DMS53 treated with DMSO at 0.1 percent for 48 hours (cell line): ENCODE measurements at regions not wholly inside any gene's neighbourhood (a gene's known extent, or its start where the extent isn't known, plus 50 kb on each side); places are given as distances from the start of the nearest gene placed in this dataset.
"Not testable (repeated sequence)": the region's sequence is repeated elsewhere in the genome, so short reads cannot be mapped to it uniquely, and the experiment has no call there.

Experiments
- DNase-seq: peaks from one replicate; lab custom pipeline; 2025; ENCODE audit not compliant: unreplicated experiment; lab: John Stamatoyannopoulos, UW

GRCh38 chr5:110288766-110289511 is 437.5 kb downstream of the TMEM232 start:
- DNase-seq, result no peak

- no peak for DNase-seq
These were observed 437.0 kb downstream of the TMEM232 start for GRCh38 chr5:110289512-110289810.

- DNase-seq, result no peak
These were observed 435.9 kb downstream of the TMEM232 start for GRCh38 chr5:110290542-110290941.

GRCh38 chr5:110294281-110294680 is 432.2 kb downstream of the TMEM232 start:
- no peak for DNase-seq

GRCh38 chr5:110297152-110297670 is 429.3 kb downstream of the TMEM232 start:
- no peak for DNase-seq

GRCh38 chr5:110304176-110304575 is 422.3 kb downstream of the TMEM232 start:
- no peak for DNase-seq

- DNase-seq, result no peak
These were observed 419.8 kb downstream of the TMEM232 start for GRCh38 chr5:110306650-110307049.

- no peak for DNase-seq
These were observed 417.2 kb downstream of the TMEM232 start for GRCh38 chr5:110309222-110309621.

- DNase-seq, result not testable (repeated sequence)
These were observed 409.9 kb downstream of the TMEM232 start for GRCh38 chr5:110316566-110316965.

- no peak for DNase-seq
These were observed 405.4 kb downstream of the TMEM232 start for GRCh38 chr5:110321117-110321516.

- DNase-seq, result peak; percentile 23
These were observed 403.1 kb downstream of the TMEM232 start for GRCh38 chr5:110323357-110323756.

- no peak for DNase-seq
These were observed 402.6 kb downstream of the TMEM232 start for GRCh38 chr5:110323832-110324231.

GRCh38 chr5:110324876-110325275 is 401.6 kb downstream of the TMEM232 start:
- no peak for DNase-seq

GRCh38 chr5:110329955-110330525 is 396.4 kb downstream of the TMEM232 start:
- DNase-seq, result no peak

- DNase-seq, result no peak
These were observed 393.1 kb downstream of the TMEM232 start for GRCh38 chr5:110333384-110333783.

- no peak for DNase-seq
These were observed 391.0 kb downstream of the TMEM232 start for GRCh38 chr5:110335361-110336066.

GRCh38 chr5:110338341-110339083 is 388.0 kb downstream of the TMEM232 start:
- DNase-seq, result no peak

GRCh38 chr5:110339399-110339798 is 387.1 kb downstream of the TMEM232 start:
- no peak for DNase-seq

GRCh38 chr5:110341836-110342235 is 384.6 kb downstream of the TMEM232 start:
- no peak for DNase-seq

- no peak for DNase-seq
These were observed 383.8 kb downstream of the TMEM232 start for GRCh38 chr5:110342683-110343082.

GRCh38 chr5:110343616-110344015 is 382.9 kb downstream of the TMEM232 start:
- no peak for DNase-seq
